ENCODE measurements at regions not wholly inside any gene's neighbourhood (a gene's known extent, or its start where the extent isn't known, plus 50 kb on each side); places are given as distances from the start of the nearest gene placed in this dataset.
A peak's percentile ranks its signal among the peaks of the same experiment; 100 is the strongest.

DNA sequence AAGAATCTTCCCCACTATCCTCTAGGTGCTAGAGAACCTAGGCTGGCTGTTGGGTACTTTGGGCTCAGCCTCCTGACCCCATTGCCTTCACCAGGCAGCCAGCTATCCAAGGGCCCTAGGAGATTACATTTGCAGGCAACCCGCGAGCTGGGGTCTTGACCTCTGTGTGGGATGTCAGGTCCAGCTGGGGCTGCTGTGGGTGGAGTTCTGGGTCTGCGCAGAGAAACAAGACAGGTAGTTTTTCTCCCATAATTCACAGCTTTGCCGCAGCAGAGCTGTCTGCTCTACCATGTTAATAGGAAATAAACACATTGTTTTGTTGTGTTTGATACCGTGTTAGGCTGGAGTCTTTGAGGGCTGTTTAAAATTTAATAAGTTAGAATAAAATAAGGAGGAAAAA, 142.8 kb upstream of the PLET1 start:
- DNase-seq = no peak

DNA sequence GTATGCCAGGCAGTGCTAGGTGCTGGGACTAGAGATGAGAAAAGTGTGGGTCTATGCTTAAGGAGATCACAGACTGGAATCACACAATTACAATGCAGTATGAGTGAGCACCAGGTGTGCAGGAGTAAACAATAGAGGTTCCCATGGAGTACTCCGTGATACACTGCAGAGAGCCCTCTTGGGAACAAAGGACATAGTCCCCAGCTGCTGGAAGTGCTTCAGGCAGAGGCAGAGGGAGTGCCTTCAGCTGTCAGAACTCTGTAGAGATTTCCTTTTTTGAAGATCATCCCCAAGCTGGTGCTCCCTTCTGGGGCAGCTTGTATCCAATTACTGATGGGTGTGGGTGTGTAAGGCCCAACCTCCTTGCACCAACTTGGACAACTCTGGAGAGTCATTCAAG, 143.5 kb upstream of the PLET1 start:
- DNase-seq = no peak

DNA sequence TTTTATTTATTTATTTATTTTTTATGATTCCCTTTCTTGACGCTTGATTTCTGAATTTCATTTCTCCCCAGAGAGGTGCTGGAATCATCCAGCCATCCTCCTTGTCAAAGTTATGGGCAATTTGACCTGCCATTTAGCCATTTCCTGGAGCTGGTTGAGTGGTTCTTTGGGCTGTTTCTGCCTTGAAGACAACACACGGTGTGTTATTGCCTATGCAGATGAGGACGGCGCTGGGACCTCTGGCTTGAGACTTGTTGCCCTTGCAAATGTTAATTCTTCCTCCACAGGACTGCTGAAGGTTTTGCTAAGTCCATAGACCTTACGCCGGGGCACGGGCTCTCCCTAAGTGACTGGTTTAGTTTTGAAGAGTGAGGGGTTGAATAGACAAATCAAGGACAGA, 147.9 kb upstream of the PLET1 start:
- DNase-seq = no peak

DNA sequence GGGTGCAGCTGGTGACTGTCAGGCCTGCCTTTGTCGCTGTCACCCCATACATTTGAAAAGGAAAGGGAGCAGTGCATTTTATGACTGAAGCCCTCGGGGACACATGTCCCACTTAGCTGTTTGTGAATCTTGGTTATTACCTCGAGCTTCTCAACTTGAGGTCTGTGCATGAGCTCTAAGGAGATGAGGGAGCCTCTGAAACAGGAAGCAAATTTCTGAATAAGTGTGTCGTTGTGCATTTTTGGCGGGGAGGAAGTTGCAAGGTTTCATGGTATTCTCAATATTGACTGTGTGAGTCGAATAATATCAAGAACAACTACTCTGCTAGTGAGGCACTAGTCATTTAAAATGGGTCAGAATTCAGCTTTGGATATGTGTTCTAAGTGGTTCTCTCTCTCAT, 149.7 kb upstream of the PLET1 start:
- DNase-seq = peak; percentile 2

DNA sequence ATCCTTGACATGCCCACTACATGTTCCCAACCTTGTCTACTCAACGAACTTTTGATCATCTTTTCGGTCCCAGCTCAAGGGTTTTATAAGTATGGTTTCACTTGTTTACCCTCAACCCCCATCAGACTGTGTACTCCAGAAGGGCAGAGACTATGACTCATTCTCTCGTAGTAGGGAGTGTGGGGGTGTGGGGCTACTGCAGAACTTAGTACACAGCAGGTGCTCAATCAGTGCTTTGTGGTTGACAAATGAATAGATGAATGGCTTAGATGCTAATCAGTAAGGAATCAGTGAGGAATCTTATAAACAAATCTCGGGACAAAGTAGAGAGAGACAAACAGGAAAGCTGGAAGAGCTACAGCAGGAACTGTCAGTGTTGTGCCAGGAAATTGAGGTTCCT, 151.7 kb upstream of the PLET1 start:
- DNase-seq = no peak

DNA sequence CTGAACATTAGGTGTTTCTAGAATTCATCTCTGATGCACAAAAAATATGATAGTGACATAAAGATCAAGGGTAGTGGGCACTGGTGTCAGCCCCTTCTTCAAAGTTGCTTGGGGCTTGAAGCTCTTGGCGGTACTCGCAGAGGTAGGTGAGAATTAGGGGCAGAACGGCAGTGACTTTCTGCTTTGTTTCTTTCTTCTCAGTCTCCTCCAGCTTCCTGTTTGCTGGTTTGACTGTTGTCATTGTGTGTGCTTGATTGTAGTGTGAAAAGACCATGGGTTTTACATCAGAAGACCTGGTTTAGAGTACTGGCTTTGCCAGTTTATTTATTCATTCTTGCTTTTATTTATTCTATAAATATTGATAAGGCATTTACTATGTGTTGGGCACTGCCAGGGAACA, 156.7 kb upstream of the PLET1 start:
- DNase-seq = no peak

DNA sequence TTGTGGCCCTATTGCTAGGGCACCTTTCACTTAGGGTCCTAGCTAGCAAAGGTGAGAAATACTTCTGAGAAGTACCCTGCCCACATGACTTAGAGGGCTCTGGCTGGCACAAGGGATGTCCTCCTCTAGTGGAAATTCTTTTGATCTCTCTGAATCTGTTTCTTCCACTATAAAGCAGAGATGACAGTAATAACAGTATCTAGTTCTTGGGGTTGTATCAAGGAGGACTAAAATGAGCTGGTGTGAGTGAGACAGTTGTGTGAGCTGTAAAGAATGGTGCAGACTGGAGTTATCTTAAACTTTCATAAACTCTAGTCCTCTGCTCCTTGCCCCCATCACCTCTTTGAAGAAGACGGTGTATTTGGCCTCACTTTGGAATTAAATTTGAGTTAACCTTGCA, 157.8 kb upstream of the PLET1 start:
- no peak for DNase-seq

DNA sequence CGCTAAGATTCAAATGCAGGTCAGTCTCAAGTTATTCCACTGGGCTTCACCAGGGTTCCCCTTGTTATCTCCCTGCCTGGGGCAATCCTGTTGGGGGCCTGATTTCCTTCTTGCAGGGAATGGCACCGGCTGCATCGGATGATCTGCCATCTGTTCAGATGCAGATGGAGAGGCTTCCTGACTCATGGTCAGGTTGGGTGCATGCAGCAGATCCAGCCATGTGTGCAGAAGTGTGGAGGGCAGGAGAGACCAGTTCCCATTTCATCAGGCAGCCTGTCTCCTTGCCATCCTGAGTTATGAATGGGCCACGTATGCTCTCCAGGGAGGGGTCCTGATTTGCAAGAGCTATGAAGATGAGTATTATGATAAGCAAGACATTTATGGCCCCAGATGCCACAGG, 161.2 kb upstream of the PLET1 start:
- no peak for DNase-seq

DNA sequence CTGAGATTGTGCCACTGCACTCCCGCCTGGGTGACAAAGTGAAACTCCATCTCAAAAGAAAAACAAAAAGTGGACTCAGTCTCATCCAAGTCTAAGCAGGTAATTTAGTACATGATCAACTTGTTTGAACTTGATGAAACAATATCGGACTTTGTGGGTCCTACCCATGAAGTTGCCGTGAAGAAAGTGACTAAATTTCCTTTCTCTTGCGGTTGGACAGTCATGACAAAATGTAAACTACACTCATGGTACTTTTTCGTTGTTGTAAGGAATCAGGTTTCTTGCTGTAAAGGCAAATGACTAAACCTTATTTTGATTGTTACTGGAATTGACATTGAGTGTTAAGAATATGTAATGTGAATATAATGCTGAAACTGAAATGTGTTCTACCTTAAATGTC, 164.5 kb upstream of the PLET1 start:
- no peak for DNase-seq

DNA sequence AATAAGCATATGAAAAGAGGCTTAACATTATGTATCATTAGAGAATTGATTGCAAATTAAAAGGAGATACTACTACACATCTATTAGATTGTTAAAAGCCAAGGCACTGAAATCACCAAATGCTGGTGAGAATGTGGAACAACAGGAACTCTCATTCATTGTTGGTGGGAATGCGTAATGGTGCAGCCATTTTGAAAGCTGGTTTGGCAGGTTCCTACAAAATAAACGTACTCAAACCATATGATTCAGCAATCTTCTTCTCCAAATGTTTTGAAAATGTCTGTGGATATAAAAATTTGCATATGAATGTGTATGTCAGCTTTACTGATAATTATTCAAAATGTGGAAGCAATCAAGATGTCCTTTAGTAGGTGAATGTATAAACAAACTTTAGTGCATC, 176.4 kb upstream of the PLET1 start:
- DNase-seq = no peak

DNA sequence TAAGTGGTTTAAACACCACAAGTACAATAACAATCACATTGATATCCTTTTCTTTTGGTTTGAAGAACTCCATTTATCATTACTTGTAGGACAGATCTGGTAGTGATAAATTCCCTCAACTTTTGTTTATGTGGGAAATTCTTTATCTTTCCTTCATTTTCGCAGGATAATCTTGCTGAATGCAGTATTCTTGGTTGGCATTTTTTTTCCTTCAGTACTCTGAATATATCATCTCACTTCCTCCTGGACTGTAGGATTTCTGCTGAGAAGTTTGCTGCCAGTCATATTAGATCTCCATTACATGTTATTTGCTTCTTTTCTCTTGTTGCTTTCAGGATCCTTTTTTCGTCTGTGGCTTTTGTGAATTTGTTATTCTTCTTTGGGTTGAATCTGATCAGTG, 179.0 kb upstream of the PLET1 start:
- no peak for DNase-seq

DNA sequence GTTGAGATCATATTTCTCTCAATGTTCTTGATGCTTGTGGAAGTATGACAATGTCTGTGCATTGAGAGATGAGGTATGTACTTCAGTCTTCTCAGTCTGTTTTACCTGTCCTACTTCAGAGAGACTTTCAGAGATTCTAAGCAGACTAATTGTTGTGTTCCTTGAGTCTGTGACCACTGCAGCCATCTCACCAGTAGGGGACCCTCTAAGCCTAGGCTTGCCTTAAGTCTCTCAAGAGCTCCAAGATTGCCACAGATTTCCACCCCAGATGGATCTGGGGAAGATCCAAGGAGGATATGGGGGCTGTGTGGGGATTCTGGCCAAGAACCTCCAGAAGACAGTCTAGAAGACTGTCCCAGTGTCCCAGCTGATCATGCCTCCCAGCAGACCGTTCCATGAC, 179.9 kb upstream of the PLET1 start:
- no peak for DNase-seq

DNA sequence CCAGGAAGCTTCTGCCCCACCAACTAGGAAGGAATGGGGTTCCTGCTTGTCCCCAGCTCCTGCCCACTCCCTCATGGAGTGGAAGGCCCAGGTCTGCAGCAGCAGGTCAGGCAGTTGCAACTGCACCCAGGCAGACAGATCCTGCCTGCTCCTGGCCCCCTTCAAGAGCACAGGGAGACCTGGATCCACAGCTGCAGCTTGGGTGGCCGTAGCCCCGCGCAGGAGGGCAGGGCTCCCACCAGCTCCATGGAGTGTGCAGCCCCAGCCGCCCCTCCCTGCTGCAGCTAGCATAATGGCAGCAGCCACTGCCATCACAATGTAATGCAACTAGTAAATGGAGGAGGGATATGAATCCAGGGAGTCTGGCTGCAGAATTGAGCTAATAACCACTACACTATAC, 187.5 kb upstream of the PLET1 start:
- no peak for DNase-seq

DNA sequence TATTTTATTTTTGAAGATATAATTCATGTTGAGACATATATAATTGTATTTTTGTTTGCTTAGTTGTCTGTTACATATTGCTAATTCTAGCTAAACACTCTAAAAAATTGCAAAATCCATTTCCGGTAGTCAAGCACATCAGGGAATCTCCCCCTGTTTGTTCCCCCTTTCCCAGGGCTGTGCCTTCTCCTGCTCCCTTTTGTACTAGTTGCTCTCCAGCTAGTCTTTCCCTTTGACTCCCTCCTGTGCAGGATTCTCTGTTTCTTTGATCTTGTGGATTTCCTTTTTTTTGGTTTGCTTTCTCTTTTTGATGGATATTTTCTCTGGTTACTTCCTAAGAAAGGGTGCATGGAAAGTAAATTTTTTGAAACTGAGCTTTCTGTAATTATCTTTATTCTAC, 188.1 kb upstream of the PLET1 start:
- DNase-seq = no peak

DNA sequence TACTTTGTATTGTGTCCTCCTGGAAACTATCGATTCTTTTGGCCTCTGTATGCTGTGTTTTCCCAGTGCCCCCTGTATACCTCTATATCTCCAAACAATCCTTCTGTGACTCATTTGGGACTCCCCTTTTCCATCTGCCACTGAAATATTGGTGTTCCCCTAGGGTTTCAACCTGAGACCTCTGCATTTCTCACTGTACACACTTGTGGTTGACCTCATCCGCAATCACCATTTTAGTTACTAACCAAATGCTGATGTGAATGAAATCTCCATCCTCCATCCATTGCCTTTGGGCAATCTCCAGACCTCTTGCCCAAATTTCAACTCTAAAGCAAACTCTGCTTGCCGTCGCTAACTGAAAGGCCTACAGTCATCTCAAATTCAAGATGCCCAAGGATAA, 190.6 kb upstream of the PLET1 start:
- no peak for DNase-seq

DNA sequence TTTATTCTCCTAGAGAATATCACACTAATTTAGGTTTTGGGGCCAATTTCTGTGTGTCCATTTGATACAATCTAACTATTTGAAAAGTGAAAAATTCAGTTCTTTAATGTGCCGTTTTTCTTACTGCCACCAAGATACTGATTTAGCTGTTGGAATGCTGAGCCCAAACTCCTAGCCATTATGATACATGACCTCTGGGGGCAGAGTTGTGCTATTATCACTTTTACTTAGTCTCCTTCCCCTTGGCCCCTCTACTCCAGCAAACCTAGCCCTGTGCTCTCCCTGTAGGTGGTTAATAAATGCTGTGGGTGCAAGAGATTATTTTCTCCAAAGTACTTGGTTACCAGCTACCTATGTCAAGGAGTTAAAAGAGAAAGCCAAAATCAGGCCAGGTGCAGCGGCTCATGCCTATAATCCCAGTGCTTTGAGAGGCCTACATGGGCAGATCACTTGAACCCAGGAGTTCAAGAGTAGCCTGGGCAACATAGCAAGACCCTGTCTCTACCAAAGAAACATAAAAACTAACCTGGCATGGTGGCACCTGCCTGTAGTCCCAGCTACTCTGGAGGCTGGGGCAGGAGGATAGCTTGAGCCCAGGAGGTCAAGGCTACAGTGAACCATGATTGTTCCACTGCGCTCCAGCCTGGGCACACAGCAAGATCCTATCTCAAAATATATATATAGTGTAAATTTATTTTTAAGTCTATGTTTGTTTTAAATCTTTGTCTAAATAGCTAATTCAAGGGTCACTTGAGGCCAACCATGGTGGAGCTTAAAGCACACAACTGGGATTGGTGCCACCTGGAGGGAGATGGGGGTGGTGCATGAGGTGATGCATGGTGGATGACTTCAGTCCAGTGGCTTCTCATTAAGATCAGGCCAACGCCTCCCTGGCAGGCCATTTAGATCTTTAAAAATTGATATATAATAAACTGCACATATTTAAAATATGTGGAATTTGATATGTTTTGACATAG, 193.2 kb upstream of the PLET1 start:
- DNase-seq = peak; percentile 37

DNA sequence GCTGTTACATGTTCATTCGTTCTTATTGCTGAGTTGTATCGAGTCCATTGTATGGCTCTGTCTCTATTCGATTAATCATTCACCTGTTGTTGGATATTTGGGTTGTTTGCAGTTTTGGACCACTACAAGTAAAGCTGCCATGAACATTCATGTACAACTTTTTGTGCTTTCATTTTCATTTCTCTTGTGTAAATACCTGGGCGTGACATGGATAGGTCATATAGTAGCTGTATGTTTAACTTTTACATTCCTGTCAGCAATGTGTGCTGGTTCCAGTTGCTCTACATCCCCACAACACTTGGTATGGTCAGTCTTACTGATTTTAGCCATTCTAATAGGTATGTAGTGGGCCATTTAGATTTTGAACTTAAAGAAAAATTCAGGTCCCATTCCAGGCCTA, 194.2 kb upstream of the PLET1 start:
- no peak for DNase-seq

DNA sequence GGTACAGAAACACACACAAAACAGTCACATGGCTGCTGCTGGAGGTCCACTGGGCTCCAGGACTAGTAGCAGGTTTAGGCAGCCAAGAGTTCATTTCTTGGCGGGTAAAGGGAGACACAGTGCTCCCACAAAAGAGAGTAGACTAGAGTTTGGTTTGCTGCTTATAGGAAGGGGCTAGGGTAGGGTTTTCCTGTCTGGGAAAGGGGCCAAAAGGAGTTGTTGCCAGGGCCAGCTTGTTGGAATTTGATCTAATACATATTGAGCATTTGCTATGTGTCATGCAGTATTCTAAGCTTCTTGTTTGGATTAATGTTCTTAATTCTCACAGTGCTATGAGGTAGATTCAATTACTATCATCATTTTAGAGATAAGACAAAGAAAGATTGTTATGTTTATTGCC, 195.1 kb upstream of the PLET1 start:
- DNase-seq = no peak

DNA sequence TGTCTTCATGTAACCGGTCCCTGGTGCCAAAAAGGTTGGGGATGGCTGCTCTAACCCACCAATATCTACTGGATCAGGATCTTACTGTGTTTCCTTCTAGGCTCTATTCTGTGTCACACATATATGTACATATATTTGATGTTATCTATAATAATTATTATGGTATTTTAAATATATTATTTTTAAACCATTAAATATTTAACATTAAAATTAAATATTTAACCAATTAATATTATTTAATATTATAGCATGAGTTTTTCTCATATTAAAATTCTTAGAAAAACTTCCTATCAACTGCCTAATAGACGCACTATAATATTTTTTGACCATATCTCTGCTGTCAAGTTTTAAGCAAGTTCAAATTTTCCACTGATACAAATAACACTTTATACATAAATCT, 196.9 kb upstream of the PLET1 start:
- DNase-seq = no peak

DNA sequence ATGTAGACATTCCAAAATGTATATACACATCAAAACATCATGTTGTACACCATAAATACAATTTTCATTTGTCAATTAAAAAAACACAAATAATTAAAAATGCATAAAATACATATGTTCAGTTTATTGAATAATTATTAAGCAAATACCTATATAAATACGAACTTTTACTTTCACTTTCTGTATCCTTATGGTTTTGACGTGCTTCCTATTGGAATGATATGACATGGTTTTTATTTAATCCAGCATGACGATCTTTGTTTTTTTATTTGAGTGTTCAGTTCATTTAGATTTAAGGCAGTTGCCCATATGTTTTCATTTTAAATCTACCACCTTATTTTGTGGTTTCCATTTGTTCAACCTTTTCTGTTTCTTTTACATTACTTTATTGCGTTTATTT, 198.3 kb upstream of the PLET1 start:
- DNase-seq = no peak

DNA sequence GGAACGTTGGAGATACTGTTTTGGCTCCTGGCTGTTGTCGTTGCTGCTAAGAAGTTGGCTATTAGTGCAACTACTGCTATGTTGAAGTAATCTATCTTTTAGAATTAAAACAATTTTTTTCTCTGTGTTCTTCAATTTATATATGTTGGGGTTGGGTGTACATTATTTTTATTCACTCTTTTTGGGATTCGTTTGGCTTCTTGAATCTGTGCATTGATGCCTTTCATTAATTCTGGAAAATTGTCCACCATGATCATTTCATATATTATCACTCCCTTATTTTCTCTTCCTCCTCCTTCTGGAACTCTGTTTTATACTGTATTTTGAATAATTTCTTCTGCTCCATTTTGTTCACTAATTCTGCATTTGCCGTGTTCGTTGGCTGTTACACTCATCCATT, 199.5 kb upstream of the PLET1 start:
- DNase-seq = no peak

DNA sequence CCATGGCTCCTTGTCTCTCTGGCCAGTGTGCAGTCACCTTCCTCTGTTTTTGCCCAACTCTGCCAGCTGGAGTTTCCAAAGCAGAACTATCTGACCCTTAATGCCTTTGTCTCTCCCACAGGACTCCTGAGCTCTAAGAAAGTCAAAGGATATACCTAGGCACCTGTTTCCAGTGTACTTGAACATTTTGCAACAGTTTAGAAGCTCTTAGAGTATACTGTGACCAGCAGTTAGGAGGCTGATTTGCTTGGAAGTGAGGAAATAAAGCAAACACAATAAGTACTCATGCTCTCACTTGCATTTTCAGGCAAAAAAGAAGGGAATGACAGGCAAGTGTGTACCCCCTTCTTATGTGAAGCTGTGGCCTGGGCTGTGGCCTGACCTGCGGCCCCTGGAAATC, 204.3 kb upstream of the PLET1 start:
- no peak for DNase-seq

DNA sequence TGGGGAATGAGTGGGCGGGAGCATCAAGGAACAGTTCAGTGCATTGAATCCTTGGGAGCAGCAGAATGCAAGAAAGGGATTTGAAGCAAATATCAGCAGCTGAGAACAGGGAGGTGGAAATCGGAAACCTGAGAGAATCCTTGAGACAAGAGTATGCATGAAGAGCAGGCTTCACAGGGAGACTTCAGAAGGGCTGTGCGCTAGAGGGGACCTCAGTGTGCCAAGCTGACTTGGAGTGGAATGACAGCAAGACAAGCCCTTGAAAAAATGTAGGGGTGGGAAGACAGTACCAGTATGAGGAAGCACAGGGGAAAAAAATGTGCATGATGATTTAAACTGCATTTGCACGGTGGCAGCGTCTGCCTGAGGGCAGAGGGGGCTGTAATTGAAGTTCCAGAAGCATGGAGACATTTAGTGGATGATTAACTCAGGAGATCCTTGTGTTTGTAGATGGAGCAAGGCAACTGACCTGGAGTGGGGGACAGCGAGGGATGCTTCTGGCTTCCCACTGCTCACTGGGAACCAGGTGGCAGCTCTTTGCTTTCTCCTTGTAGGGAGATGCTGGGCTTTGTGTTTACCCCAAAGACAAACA, 204.9 kb upstream of the PLET1 start:
- DNase-seq = no peak

DNA sequence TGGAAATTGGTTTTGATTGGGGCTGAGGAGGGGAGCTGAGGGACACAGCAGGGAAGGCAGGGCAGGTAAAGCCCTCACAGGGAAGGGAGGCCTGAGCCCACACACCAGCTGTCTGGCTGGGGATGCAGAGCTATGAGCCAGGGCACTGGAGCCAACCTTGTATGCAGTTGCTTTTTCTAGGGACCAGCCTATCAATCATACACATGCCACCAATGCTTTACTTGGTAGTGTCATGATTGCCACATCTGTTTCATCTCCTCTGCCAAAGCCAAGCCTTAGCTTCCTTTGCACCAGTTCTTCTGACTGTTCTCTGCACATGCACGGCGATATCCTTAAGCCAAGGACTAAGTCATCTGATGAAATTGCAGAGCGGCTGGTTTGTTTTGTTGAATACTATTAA, 207.1 kb upstream of the PLET1 start:
- no peak for DNase-seq

DNA sequence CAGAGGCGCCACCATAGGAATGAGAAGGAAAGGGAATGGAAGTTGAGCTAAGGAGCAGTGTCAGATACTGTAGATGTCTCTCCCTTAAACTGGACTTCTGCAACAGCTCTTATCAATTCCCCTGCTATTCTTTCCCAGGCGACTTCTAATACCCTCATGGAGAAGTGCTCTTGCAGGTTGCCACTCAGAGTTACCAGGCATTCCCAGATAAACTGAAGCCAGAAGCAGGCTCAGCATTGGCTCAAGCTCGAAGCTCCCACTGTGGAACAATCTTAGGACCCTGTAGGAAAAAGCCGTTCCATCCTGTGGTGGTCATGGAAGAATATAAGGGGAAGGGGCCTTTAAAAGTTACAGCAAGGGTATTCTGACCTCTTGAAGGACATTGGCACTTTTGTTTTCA, 208.7 kb upstream of the PLET1 start:
- no peak for DNase-seq

Data from suppressor macrophage treated with lipopolysaccharide for 4 hours (primary cell).